GM19455 (cell line): ENCODE measurements at regions not wholly inside any gene's neighbourhood (a gene's known extent, or its start where the extent isn't known, plus 50 kb on each side); places are given as distances from the start of the nearest gene placed in this dataset.

Source experiments
- ATAC-seq: cut with Tn5 transposase; IDR thresholded peaks from one replicate; pipeline ENCODE4 v1.9.1; 2021; ENCODE audit not compliant: unreplicated experiment

- ATAC-seq: no peak
Measured at GRCh38 chr3:82942041-82942440, 1180.6 kb upstream of the GBE1 start.

- no peak for ATAC-seq
Measured at GRCh38 chr3:82940124-82940523, 1178.7 kb upstream of the GBE1 start.

GRCh38 chr3:82939491-82940097 is 1178.1 kb upstream of the GBE1 start:
- ATAC-seq: no peak

GRCh38 chr3:82938821-82939328 is 1177.4 kb upstream of the GBE1 start:
- no peak for ATAC-seq

- ATAC-seq: no peak
Measured at GRCh38 chr3:82927309-82928253, 1166.1 kb upstream of the GBE1 start.

GRCh38 chr3:82891028-82891427 is 1129.6 kb upstream of the GBE1 start:
- ATAC-seq: no peak

GRCh38 chr3:82883072-82883471 is 1121.6 kb upstream of the GBE1 start:
- ATAC-seq: no peak

GRCh38 chr3:82875401-82875800 is 1114.0 kb upstream of the GBE1 start:
- no peak for ATAC-seq

GRCh38 chr3:82839871-82840270 is 1078.4 kb upstream of the GBE1 start:
- no peak for ATAC-seq

GRCh38 chr3:82834098-82834497 is 1072.7 kb upstream of the GBE1 start:
- no peak for ATAC-seq

GRCh38 chr3:82824491-82824890 is 1063.0 kb upstream of the GBE1 start:
- no peak for ATAC-seq

GRCh38 chr3:82816086-82816485 is 1054.6 kb upstream of the GBE1 start:
- no peak for ATAC-seq

GRCh38 chr3:82815417-82816058 is 1054.1 kb upstream of the GBE1 start:
- ATAC-seq: no peak

- no peak for ATAC-seq
Measured at GRCh38 chr3:82814660-82815059, 1053.2 kb upstream of the GBE1 start.

GRCh38 chr3:82807781-82808180 is 1046.3 kb upstream of the GBE1 start:
- no peak for ATAC-seq

- ATAC-seq: no peak
Measured at GRCh38 chr3:82802501-82802900, 1041.1 kb upstream of the GBE1 start.

GRCh38 chr3:82800248-82800647 is 1038.8 kb upstream of the GBE1 start:
- ATAC-seq: no peak

GRCh38 chr3:82796765-82797164 is 1035.3 kb upstream of the GBE1 start:
- ATAC-seq: no peak

GRCh38 chr3:82791241-82791640 is 1029.8 kb upstream of the GBE1 start:
- no peak for ATAC-seq

GRCh38 chr3:82790307-82791097 is 1029.1 kb upstream of the GBE1 start:
- no peak for ATAC-seq

GRCh38 chr3:82783194-82783593 is 1021.7 kb upstream of the GBE1 start:
- ATAC-seq: no peak
